ENCODE measurements at regions not wholly inside any gene's neighbourhood (a gene's known extent, or its start where the extent isn't known, plus 50 kb on each side); places are given as distances from the start of the nearest gene placed in this dataset.

DNA sequence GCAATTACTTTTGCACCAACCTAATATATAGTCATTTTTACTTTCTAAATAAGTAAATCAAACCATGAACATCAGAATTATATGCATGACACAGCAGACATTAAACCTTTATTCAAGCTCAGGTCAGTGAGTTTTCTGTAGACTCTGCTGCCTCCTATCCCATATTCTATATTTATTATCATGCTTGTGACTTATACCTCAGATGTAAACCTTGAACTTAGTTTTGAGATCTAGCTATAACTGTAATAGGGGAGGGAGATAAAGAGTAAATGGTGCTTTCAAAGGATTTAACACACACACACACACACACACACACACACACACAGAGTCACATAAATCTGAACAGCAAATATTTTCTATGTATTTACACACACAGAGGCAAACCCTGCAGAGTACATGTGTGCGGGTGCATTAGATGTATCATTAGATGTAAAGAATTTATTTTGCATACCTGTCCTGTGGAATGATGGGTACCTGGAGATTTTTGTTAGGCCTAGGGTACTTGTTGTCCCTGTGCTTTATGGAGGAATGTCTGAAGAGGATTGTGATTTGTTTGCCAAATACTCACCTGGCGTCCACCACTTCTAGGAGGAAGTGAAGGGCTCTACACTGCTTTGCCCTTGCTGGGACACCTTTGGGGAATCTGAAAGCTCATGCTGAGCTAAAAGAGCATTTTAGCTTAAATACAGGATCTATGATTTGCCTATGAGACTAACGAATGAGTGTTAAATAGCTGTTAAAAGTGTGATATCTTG is 521.9 kb downstream of the KLF5 start:
- no TSS peak for BruUV-seq (replicated peaks)
- Histone ChIP-seq H3K4me3 (ENCODE audit: low read depth in 2 of 2, low read length in 2 of 2) (no peak overlapping the region), H3K27me3 (ENCODE audit: control insufficient read depth, insufficient read depth, low read length) (no peaks in the 10 kb centered on the region), H3K36me3 (ENCODE audit: control insufficient read depth, insufficient read depth, low read length) (no peaks in the 10 kb centered on the region), H3K4me1 (ENCODE audit: control insufficient read depth, insufficient read depth, low read length) (no peaks in the 10 kb centered on the region), H3K9me3 (ENCODE audit: control insufficient read depth, insufficient read depth, low read depth, low read length) (no peaks in the 10 kb centered on the region), H3K27ac (ENCODE audit: low read length) (no peak overlapping the region)
- ATAC-seq (no peak), DNase-seq (ENCODE audit: low read depth, low spot score) (no peak)
- TF ChIP-seq, protein P1, sequence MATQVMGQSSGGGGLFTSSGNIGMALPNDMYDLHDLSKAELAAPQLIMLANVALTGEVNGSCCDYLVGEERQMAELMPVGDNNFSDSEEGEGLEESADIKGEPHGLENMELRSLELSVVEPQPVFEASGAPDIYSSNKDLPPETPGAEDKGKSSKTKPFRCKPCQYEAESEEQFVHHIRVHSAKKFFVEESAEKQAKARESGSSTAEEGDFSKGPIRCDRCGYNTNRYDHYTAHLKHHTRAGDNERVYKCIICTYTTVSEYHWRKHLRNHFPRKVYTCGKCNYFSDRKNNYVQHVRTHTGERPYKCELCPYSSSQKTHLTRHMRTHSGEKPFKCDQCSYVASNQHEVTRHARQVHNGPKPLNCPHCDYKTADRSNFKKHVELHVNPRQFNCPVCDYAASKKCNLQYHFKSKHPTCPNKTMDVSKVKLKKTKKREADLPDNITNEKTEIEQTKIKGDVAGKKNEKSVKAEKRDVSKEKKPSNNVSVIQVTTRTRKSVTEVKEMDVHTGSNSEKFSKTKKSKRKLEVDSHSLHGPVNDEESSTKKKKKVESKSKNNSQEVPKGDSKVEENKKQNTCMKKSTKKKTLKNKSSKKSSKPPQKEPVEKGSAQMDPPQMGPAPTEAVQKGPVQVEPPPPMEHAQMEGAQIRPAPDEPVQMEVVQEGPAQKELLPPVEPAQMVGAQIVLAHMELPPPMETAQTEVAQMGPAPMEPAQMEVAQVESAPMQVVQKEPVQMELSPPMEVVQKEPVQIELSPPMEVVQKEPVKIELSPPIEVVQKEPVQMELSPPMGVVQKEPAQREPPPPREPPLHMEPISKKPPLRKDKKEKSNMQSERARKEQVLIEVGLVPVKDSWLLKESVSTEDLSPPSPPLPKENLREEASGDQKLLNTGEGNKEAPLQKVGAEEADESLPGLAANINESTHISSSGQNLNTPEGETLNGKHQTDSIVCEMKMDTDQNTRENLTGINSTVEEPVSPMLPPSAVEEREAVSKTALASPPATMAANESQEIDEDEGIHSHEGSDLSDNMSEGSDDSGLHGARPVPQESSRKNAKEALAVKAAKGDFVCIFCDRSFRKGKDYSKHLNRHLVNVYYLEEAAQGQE (IDR thresholded peaks at IDR 0.05; ENCODE audit: insufficient read depth in 1 of 2, low read depth in 2 of 2, low read length in 1 of 2) = no peak
- TF ChIP-seq, protein P2, sequence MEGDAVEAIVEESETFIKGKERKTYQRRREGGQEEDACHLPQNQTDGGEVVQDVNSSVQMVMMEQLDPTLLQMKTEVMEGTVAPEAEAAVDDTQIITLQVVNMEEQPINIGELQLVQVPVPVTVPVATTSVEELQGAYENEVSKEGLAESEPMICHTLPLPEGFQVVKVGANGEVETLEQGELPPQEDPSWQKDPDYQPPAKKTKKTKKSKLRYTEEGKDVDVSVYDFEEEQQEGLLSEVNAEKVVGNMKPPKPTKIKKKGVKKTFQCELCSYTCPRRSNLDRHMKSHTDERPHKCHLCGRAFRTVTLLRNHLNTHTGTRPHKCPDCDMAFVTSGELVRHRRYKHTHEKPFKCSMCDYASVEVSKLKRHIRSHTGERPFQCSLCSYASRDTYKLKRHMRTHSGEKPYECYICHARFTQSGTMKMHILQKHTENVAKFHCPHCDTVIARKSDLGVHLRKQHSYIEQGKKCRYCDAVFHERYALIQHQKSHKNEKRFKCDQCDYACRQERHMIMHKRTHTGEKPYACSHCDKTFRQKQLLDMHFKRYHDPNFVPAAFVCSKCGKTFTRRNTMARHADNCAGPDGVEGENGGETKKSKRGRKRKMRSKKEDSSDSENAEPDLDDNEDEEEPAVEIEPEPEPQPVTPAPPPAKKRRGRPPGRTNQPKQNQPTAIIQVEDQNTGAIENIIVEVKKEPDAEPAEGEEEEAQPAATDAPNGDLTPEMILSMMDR (IDR thresholded peaks at IDR 0.05) = no peak
- no peak for TF ChIP-seq SIN3A (IDR thresholded peaks at IDR 0.05; ENCODE audit: borderline replicate concordance, insufficient read depth, low read depth, low read length)
- no peak for TF ChIP-seq TCF7L2 (IDR thresholded peaks at IDR 0.05; ENCODE audit: low read depth, low read length)
- no peak for TF ChIP-seq POLR2AphosphoS5 (IDR thresholded peaks at IDR 0.05; ENCODE audit: low read depth, low read length)
- in situ Hi-C loops (cut with HindIII; ENCODE audit: low pct_unique_long_range_greater_than_20kb, low sequenced_read_pairs) = no loop called here
- POLR2A ChIA-PET = no interaction called here
- CTCF ChIA-PET = no interaction called here
- intact Hi-C loops (cut with micrococcal nuclease; ENCODE audit: unreplicated experiment) = no loop called here

DNA sequence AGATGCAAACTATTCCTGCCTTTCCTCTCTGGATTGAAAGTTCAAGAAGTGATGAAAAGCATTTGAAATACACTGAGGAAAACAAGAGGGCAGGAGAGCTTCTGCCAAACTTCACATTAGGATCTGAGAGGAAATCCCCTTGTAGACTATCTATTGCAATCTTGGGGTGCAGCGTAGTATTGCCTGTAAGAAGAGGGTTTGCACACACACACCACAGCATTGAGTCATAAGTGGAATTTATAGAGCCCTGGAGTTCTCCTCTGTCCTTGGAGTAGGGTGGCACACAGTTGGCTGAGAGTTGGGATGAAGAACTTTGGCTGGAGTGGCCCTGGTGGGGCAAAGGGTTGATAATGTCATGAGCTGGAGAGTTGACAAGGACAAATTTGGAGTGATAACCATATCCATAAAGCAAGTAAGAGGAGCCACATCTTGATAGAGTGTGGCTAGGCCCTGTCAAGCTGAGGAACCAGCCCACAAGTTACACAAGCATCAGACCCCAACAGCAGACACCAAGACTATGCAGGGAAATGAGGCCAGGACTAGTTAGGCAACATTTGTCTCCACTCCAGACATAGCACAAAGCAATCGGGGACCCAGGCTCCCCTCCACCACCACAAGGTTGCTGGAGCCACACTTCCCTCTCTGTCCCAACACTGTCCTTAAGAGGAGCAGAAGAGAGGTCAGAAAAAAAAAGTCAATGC is 520.9 kb downstream of the KLF5 start:
- DNase-seq (ENCODE audit: low read depth, low spot score) (no peak), ATAC-seq (no peak)
- ChIA-PET CTCF (no interaction called here), POLR2A (no interaction called here)
- no peak overlapping the region for H3K27ac ChIP-seq (ENCODE audit: low read length)
- intact Hi-C loops (cut with micrococcal nuclease; ENCODE audit: unreplicated experiment) (no loop called here), in situ Hi-C loops (cut with HindIII; ENCODE audit: low pct_unique_long_range_greater_than_20kb, low sequenced_read_pairs) (no loop called here)
- no TSS peak for BruUV-seq (replicated peaks)
- no peaks in the 10 kb centered on the region for H3K27me3 ChIP-seq (ENCODE audit: control insufficient read depth, insufficient read depth, low read length)
- H3K9me3 ChIP-seq (ENCODE audit: control insufficient read depth, insufficient read depth, low read depth, low read length) = no peaks in the 10 kb centered on the region
- no peaks in the 10 kb centered on the region for H3K36me3 ChIP-seq (ENCODE audit: control insufficient read depth, insufficient read depth, low read length)
- no peaks in the 10 kb centered on the region for H3K4me1 ChIP-seq (ENCODE audit: control insufficient read depth, insufficient read depth, low read length)
- TF ChIP-seq SIN3A (IDR thresholded peaks at IDR 0.05; ENCODE audit: borderline replicate concordance, insufficient read depth, low read depth, low read length) = no peak
- TF ChIP-seq POLR2AphosphoS5 (IDR thresholded peaks at IDR 0.05; ENCODE audit: low read depth, low read length) = no peak
- TF ChIP-seq TCF7L2 (IDR thresholded peaks at IDR 0.05; ENCODE audit: low read depth, low read length) = no peak
- TF ChIP-seq, protein P2 (IDR thresholded peaks at IDR 0.05) = no peak
- TF ChIP-seq, protein P1 (IDR thresholded peaks at IDR 0.05; ENCODE audit: insufficient read depth in 1 of 2, low read depth in 2 of 2, low read length in 1 of 2) = no peak
- no peak overlapping the region for H3K4me3 ChIP-seq (ENCODE audit: low read depth in 2 of 2, low read length in 2 of 2)
